Sciatic nerve (tissue), 2 donors: ENCODE measurements at regions not wholly inside any gene's neighbourhood (a gene's known extent, or its start where the extent isn't known, plus 50 kb on each side); places are given as distances from the start of the nearest gene placed in this dataset.
"Not testable (repeated sequence)": the region's sequence is repeated elsewhere in the genome, so short reads cannot be mapped to it uniquely, and the experiment has no call there.

Experiments
- ATAC-seq: fragments of 200-7000 bp; cut with Tn5 transposase; one replicate; pipeline ENCODE4 v1.9.1; 2020; ENCODE audit warnings: mild to moderate bottlenecking, moderate library complexity
- DNase-seq: peaks from one replicate; pipeline ENCODE4 v3.0.0-alpha.2; 2020; ENCODE audit warnings: low spot score
- intact Hi-C: fragments of 100-400 bp; cut with DNase I; formaldehyde crosslinking; loops from one replicate; pipeline ENCODE4 v1.14.2; 2022
- donor health status: DM: no; HTN: no; CAD: no.
- donor health status: DM: no; HTN: no; CAD: no.

- ATAC-seq: no peak
- DNase-seq: no peak
- intact Hi-C loops: no loop called here
Measured at GRCh38 chr17:11182430-11182829, 58.6 kb upstream of the SHISA6 start.

GRCh38 chr17:11178581-11178980 is 62.4 kb upstream of the SHISA6 start:
- DNase-seq (no peak), ATAC-seq (no peak)
- intact Hi-C loops: no loop called here

- intact Hi-C loops: no loop called here
- ATAC-seq (no peak), DNase-seq (no peak)
Measured at GRCh38 chr17:11177340-11177739, 63.7 kb upstream of the SHISA6 start.

GRCh38 chr17:11176549-11176948 is 64.5 kb upstream of the SHISA6 start:
- no peak for ATAC-seq
- intact Hi-C loops: no loop called here
- DNase-seq: no peak

GRCh38 chr17:11170881-11171280 is 70.1 kb upstream of the SHISA6 start:
- DNase-seq (no peak), ATAC-seq (no peak)
- intact Hi-C loops: no loop called here

GRCh38 chr17:11151818-11152425 is 89.1 kb upstream of the SHISA6 start:
- ATAC-seq (no peak), DNase-seq (no peak)
- intact Hi-C loops: no loop called here

- DNase-seq, intact Hi-C loops: not testable (repeated sequence)
- ATAC-seq: peak; percentile 15
Measured at GRCh38 chr17:11150906-11151511, 90.0 kb upstream of the SHISA6 start.

- intact Hi-C loops: no loop called here
- DNase-seq (no peak), ATAC-seq (peak; percentile 41)
Measured at GRCh38 chr17:11144358-11145233, 96.4 kb upstream of the SHISA6 start.

GRCh38 chr17:11142231-11142630 is 98.8 kb upstream of the SHISA6 start:
- no peak for ATAC-seq
- intact Hi-C loops: no loop called here
- DNase-seq: no peak

- ATAC-seq (peak; percentile 79), DNase-seq (no peak)
- intact Hi-C loops: no loop called here
Measured at GRCh38 chr17:11140501-11140900, 100.5 kb upstream of the SHISA6 start.

- intact Hi-C loops: no loop called here
- ATAC-seq: peak; percentile 82
- DNase-seq: peak; percentile 61
Measured at GRCh38 chr17:11140043-11140442, 101.0 kb upstream of the SHISA6 start.

- intact Hi-C loops: no loop called here
- DNase-seq: no peak
- ATAC-seq: no peak
Measured at GRCh38 chr17:11138023-11138422, 103.0 kb upstream of the SHISA6 start.

GRCh38 chr17:11135819-11136218 is 105.2 kb upstream of the SHISA6 start:
- intact Hi-C loops: no loop called here
- DNase-seq (no peak), ATAC-seq (no peak)

- no peak for ATAC-seq
- no peak for DNase-seq
- intact Hi-C loops: no loop called here
Measured at GRCh38 chr17:11130367-11130766, 110.6 kb upstream of the SHISA6 start.

- DNase-seq (no peak), ATAC-seq (peak; percentile 24)
- intact Hi-C loops: no loop called here
Measured at GRCh38 chr17:11122908-11123307, 118.1 kb upstream of the SHISA6 start.

GRCh38 chr17:11121341-11121985 is 119.5 kb upstream of the SHISA6 start:
- ATAC-seq (no peak), DNase-seq (no peak)
- intact Hi-C loops: no loop called here

GRCh38 chr17:11109106-11109505 is 131.9 kb upstream of the SHISA6 start:
- DNase-seq (no peak), ATAC-seq (no peak)
- intact Hi-C loops: no loop called here

- intact Hi-C loops: no loop called here
- DNase-seq (no peak), ATAC-seq (no peak)
Measured at GRCh38 chr17:11105141-11105540, 135.9 kb upstream of the SHISA6 start.

GRCh38 chr17:11097121-11097520 is 143.9 kb upstream of the SHISA6 start:
- no peak for ATAC-seq
- intact Hi-C loops: no loop called here
- DNase-seq: no peak

- intact Hi-C loops: no loop called here
- ATAC-seq (no peak), DNase-seq (no peak)
Measured at GRCh38 chr17:11094331-11094730, 146.7 kb upstream of the SHISA6 start.
